ENCODE measurements at regions not wholly inside any gene's neighbourhood (a gene's known extent, or its start where the extent isn't known, plus 50 kb on each side); places are given as distances from the start of the nearest gene placed in this dataset.

DNA sequence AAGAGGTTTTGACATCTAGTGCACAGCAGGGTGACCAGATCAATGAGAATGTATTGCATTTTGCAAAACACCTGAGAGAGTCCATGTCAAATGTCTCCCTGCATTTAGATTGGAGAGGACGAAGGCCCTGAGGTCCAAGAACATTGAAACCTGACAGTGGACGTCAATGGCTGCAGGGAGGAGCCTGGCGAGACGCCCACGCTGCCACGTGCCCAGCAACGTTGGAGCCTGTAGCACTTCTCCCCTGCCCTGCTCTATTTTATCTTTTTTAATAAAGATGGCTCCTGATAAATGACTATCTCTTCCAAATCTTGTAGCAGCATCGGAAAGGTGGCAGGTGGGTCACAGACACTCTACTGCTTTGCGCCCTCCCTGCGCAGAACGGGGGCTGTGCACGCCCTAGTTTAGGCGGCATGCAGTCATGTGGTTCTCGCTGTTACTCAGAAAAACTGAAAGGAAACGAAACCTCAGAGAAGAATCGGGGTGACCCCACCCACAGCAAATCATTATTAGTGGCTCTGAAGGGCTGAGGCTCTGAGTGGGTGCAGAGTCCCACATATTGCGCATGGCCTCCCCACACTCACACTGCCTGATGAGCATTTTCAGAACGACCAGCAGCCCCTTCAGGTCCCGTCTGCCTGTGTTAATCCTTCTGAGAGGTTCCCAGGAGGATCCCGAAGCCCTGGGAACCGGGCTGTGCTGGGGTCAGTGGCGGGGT is 62.5 kb upstream of the TAMM41 start:
- TF ChIP-seq GATA3 (IDR thresholded peaks at IDR 0.05; ENCODE audit: low read depth, low read length) (no peak), GATA2 (IDR thresholded peaks at IDR 0.05; ENCODE audit: low read depth, low read length) (no peak)
